ENCODE measurements at regions not wholly inside any gene's neighbourhood (a gene's known extent, or its start where the extent isn't known, plus 50 kb on each side); places are given as distances from the start of the nearest gene placed in this dataset.

- TF ChIP-seq CHD7 (IDR thresholded peaks at IDR 0.05; ENCODE audit: insufficient replicate concordance, low read length): no peak
- no peak for TF ChIP-seq TAF7 (optimal IDR thresholded peaks at IDR 0.05; ENCODE audit: borderline replicate concordance, low read depth, low read length)
Measured at GRCh38 chr9:14393418-14393817, 79.5 kb upstream of the NFIB start (continued).
